Gastroesophageal sphincter (tissue), 3 donors: ENCODE measurements at regions not wholly inside any gene's neighbourhood (a gene's known extent, or its start where the extent isn't known, plus 50 kb on each side); places are given as distances from the start of the nearest gene placed in this dataset.

Experiments
- CTCF ChIP-seq, 4 experiments: fragments of 200-600 bp in 2 of 4; fragments of 450-650 bp in 2 of 4; sonication (generic) in 1 of 4; IDR thresholded peaks; one replicate each; pipeline ENCODE4 v1.5.1; 2017 to 2019; ENCODE audit warnings: antibody characterized with exemption in 4 of 4, mild to moderate bottlenecking in 2 of 4, moderate library complexity in 2 of 4
- EP300 ChIP-seq: sonication (generic); formaldehyde crosslinking; IDR thresholded peaks from one replicate; pipeline ENCODE4 v1.6.1; 2017; ENCODE audit warnings: antibody characterized with exemption, mild to moderate bottlenecking
- POLR2A ChIP-seq, 2 donors: fragments of 450-650 bp; IDR thresholded peaks; one replicate each; pipeline ENCODE4 v1.6.1; 2017; ENCODE audit warnings: antibody characterized with exemption in 2 of 2, mild to moderate bottlenecking in 2 of 2, moderate library complexity in 1 of 2

- no peak for TF ChIP-seq CTCF (IDR thresholded peaks at IDR 0.05)
- TF ChIP-seq EP300: no peak
- no peak for TF ChIP-seq POLR2A (IDR thresholded peaks at IDR 0.05)
Measured at GRCh38 chr5:158270996-158271554, 412.1 kb upstream of the CLINT1 start.
